T-helper 17 cell (primary cell): ENCODE measurements at regions not wholly inside any gene's neighbourhood (a gene's known extent, or its start where the extent isn't known, plus 50 kb on each side); places are given as distances from the start of the nearest gene placed in this dataset.

Experiments used
- ATAC-seq: fragments of 150-1000 bp; cut with Tn5 transposase; 2 replicates; pipeline ENCODE4 v1.10.0; 2021; ENCODE audit warnings: mild to moderate bottlenecking, moderate library complexity
- DNase-seq, 3 donors: peaks; one replicate each; pipeline versions ENCODE4 v3.0.0 to v3.0.0-alpha.2; 2020 to 2021
- H3K9me3 ChIP-seq: one replicate; pipeline ENCODE4 v1.7.0; 2013; ENCODE audit warnings: low read length, mild to moderate bottlenecking; ENCODE audit not compliant: control insufficient read depth, poor library complexity, severe bottlenecking
- H3K27ac Mint-ChIP-seq: one replicate; pipeline ENCODE4 v1.8.0; 2022; ENCODE audit warnings: mild to moderate bottlenecking, moderate library complexity, mixed read lengths
- H3K27me3 Mint-ChIP-seq: one replicate; pipeline ENCODE4 v1.8.0; 2022; ENCODE audit warnings: mixed read lengths
- H3K36me3 Mint-ChIP-seq: one replicate; pipeline ENCODE4 v1.8.0; 2022; ENCODE audit warnings: low read depth, mixed read lengths
- H3K4me1 Mint-ChIP-seq: one replicate; pipeline ENCODE4 v1.8.0; 2022; ENCODE audit warnings: mild to moderate bottlenecking, mixed read lengths
- H3K4me3 Mint-ChIP-seq: one replicate; pipeline ENCODE4 v1.8.0; 2022; ENCODE audit warnings: mild to moderate bottlenecking, moderate library complexity, mixed read lengths

DNA sequence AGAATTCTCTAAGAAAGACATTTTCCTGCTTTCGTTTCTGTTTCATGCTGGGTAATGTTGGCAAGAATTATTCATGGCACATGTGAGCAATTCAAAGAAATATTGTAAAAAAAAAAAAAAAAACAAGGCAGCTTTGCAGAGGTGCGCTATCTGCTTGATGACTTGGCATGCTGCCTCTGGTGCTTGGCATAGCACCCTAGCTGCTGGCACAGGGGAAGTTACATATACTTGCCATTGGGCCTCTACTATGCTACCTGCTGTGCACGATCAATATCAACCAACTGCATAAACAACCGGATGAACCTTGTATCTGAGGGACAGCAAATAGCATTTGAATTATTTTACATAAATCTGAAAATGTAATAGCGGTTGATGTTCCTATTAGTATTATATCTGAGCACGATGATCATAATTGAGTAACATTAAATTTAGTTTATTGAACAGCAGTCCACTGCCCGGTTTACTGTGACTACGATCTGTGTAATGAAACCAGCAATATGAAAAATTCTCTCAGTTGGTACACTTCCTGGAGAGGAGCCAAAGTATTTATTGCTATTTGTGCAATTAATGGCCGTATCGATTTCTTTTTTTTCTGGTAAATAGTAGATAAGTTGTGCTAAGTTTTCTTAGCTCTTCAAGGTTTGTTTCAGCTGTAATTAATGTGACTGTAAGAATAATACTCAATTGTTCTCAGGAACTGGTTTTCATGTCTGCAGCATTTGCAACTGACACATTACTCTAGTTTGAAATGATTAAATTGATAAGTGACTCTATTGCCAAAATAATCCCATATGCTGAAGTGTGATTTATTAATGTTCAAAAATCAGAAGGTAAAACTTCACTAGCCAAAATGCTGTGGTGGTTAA is 717.3 kb downstream of the DACH1 start:
- H3K9me3 ChIP-seq: no peaks in the 10 kb centered on the region
- H3K27ac Mint-ChIP-seq: no peak overlapping the region
- H3K4me3 Mint-ChIP-seq: no peak overlapping the region
- no peaks in the 10 kb centered on the region for H3K27me3 Mint-ChIP-seq
- H3K36me3 Mint-ChIP-seq: no peaks in the 10 kb centered on the region
- no peaks in the 10 kb centered on the region for H3K4me1 Mint-ChIP-seq
- ATAC-seq (no peak), DNase-seq (no peak)

DNA sequence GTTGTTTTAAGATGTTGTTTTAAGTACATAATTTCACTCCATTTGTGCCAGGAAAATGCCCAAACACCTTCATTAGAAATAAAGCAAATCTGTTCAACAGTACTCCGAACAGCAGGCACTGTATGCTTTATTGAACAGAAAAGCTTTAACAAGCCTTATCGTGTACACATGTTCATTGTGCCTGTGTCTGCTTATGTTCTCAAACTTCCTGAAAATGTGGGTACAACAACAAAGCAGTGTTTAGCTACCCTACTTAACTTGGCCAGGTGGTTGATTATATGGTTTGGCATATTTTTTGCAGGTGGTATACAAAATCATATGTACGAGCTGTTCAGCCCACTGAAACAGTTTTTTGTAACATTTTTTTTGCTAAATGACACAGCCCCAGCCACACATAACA is 718.0 kb downstream of the DACH1 start:
- H3K4me3 Mint-ChIP-seq: no peak overlapping the region
- H3K9me3 ChIP-seq: no peaks in the 10 kb centered on the region
- H3K27ac Mint-ChIP-seq: no peak overlapping the region
- no peaks in the 10 kb centered on the region for H3K4me1 Mint-ChIP-seq
- DNase-seq: no peak
- no peaks in the 10 kb centered on the region for H3K36me3 Mint-ChIP-seq
- ATAC-seq: no peak
- no peaks in the 10 kb centered on the region for H3K27me3 Mint-ChIP-seq

DNA sequence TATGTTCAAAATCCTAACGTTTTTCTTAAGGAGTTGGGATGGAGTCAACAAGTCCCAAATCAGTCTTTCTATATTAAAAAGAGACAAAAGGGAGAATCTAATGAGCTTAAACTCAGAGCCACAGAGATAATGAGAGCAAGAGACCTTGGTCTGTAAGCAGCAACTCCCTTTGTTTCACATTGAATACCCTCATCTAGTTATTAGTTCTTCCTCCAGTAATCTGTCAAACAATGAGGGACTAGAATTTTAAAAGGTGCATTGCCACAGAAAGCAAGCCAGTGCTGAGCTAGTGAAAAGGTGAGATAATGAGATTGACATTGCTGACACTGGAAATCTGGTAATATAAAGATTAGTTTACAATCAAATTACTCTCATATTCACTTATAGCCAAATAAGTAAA is 718.6 kb downstream of the DACH1 start:
- no peaks in the 10 kb centered on the region for H3K9me3 ChIP-seq
- DNase-seq: no peak
- no peak for ATAC-seq
- Mint-ChIP-seq H3K27ac (no peak overlapping the region), H3K4me3 (no peak overlapping the region), H3K27me3 (no peaks in the 10 kb centered on the region), H3K4me1 (no peaks in the 10 kb centered on the region), H3K36me3 (no peaks in the 10 kb centered on the region)

DNA sequence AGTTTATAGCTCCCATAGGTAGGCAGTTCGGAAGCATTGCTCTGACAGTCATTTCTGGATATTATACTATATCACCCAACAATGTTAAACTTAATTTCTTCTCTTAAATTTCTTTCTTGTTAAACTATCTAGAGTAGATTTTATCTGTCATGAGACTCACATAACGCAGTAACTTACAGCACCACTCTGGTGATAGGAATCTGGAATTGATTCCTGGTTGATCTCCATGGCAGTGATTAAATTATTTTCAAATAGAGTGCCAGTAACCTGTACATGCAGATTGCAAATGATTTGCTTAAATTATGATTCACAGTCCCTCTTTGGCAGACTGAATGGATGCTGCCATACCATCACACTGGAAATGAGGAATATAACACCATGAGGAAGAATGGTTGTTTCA is 722.1 kb downstream of the DACH1 start:
- no peak for DNase-seq
- Mint-ChIP-seq H3K4me3 (no peak overlapping the region), H3K36me3 (no peaks in the 10 kb centered on the region), H3K27me3 (no peaks in the 10 kb centered on the region), H3K27ac (no peak overlapping the region), H3K4me1 (no peaks in the 10 kb centered on the region)
- no peaks in the 10 kb centered on the region for H3K9me3 ChIP-seq
- ATAC-seq: no peak

DNA sequence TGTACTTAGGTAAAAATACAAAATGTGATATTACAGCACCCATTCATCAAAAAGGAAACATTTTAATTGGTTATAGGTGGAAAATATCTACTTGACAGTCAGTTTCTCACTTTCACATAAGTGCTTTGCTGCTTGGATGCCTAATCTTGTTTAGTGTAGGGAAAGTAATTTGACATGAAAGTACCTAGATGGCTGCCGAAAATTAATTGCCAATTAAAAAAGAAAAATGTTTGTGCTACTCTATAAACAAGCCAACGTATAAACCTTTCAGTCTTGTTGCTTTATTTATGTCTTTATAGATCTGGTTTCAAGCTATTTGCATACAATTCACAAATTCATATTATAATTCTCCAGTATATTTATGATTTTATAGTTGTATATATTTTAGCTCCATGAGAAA is 729.9 kb downstream of the DACH1 start:
- H3K9me3 ChIP-seq: no peaks in the 10 kb centered on the region
- Mint-ChIP-seq H3K27ac (no peak overlapping the region), H3K36me3 (no peaks in the 10 kb centered on the region), H3K4me3 (no peak overlapping the region), H3K4me1 (no peaks in the 10 kb centered on the region), H3K27me3 (no peaks in the 10 kb centered on the region)
- no peak for DNase-seq
- ATAC-seq: no peak

DNA sequence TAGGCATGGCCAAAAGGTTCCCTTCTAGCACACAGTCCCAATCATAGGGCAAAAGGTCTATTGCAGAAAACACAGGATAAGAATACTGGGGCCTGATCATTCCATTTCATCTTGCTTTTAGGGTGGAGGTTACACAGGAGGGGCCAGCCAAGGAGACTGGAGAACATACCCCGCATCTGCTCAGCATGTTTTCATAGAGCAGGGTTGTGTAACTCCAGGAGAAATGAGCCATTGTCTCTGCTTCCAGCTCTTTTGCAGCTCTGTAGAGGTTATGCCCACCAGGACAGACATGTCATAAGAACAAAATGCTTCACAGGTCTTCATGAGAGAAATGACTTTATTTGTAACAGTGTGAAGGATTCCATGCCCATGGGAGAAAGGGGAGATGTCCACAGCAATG is 742.8 kb downstream of the DACH1 start:
- Mint-ChIP-seq H3K4me3 (no peak overlapping the region), H3K27ac (no peak overlapping the region), H3K36me3 (no peaks in the 10 kb centered on the region), H3K27me3 (no peaks in the 10 kb centered on the region), H3K4me1 (no peaks in the 10 kb centered on the region)
- DNase-seq (no peak), ATAC-seq (no peak)
- no peaks in the 10 kb centered on the region for H3K9me3 ChIP-seq

DNA sequence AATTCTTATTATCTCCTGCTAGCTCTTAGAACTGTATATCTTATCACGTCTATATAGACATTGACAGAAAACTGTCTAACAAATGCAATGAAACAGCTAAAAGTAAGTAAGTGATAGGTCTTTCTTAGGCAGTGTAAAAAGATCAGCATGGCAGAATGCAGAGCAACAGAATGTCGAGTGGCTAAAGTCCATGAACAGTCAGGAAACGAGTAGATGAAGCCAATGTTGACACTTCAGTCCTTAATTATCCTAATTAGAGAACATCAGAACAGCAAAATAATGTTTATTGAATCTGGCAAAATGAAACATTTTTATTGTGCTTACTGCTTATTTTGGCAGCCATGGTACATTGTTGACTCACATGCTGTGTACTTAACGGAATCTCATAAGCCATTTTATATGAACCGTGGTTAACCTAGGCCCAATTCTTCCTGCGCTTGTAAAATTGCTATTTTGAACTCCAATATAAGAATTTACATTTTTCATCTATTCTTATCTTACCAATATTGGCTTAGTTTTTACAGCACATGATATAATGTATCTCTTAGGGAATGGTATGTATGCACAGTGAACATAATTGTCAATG is 748.1 kb downstream of the DACH1 start:
- H3K27me3 Mint-ChIP-seq: no peaks in the 10 kb centered on the region
- H3K27ac Mint-ChIP-seq: no peak overlapping the region
- no peaks in the 10 kb centered on the region for H3K4me1 Mint-ChIP-seq
- DNase-seq: no peak
- ATAC-seq: no peak
- H3K36me3 Mint-ChIP-seq: no peaks in the 10 kb centered on the region
- no peaks in the 10 kb centered on the region for H3K9me3 ChIP-seq
- no peak overlapping the region for H3K4me3 Mint-ChIP-seq

DNA sequence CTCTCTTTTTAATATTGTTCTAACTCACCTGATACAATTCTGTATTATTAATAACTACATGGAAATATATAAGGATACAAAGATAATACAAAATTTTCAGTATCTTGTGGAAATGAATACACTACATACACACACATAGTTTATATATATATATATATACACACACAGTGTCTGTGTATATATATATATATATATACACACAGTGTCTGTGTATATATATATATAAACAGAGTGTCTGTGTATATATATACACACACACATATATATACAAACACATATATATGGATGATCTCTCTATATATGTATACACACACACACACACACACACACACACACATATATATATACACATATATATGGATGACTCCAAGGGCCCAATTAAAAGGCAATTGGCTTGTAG is 749.1 kb downstream of the DACH1 start:
- Mint-ChIP-seq H3K4me1 (no peaks in the 10 kb centered on the region), H3K27me3 (no peaks in the 10 kb centered on the region), H3K36me3 (no peaks in the 10 kb centered on the region), H3K4me3 (no peak overlapping the region), H3K27ac (no peak overlapping the region)
- no peak for ATAC-seq
- no peak for DNase-seq
- H3K9me3 ChIP-seq: no peaks in the 10 kb centered on the region

DNA sequence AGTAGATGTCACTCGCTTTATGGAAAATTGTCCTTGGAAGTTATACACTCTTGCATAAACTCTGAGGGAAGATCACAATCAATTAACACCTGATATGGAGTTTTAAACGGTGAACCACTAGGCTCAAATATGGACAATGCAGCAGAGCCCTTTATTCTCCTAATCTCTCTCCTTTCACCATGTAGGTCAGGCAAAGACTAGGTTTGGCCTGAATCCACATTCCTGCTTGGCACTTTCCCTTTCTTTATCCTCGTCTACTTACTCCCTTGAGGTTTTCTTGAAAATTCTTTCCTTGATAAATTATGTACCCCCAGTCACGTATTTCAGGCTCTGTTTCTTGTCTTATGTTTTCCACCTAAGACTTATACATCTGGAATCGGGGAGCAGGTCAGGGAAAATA is 751.7 kb downstream of the DACH1 start:
- ATAC-seq: no peak
- H3K4me1 Mint-ChIP-seq: no peaks in the 10 kb centered on the region

DNA sequence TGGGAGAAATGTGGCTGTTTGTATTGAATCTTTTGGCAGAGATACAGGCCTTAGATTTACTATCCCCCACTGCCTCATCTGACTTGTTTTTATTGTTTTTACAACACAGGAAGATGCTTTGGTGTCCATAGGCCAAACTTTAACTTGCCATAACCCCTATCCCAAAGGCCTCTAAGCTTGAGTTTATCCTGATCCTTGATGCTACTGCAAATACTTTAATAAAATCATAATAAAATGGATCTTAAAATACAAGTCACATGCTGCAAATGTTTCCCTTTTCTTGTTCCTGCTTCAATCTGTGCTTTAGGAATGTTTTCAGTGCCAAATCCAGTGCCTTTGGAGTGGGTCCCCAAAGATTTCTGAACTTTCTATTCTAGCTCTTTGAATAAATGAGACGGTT is 770.6 kb downstream of the DACH1 start:
- no peaks in the 10 kb centered on the region for H3K36me3 Mint-ChIP-seq
- no peak for DNase-seq
- H3K27me3 Mint-ChIP-seq: no peaks in the 10 kb centered on the region
- ATAC-seq: no peak
- H3K9me3 ChIP-seq: no peaks in the 10 kb centered on the region
- no peak overlapping the region for H3K4me3 Mint-ChIP-seq
- H3K4me1 Mint-ChIP-seq: no peaks in the 10 kb centered on the region
- H3K27ac Mint-ChIP-seq: no peak overlapping the region

More for the DNA sequence above, 751.7 kb downstream of the DACH1 start:
- no peak for DNase-seq
- H3K27me3 Mint-ChIP-seq: no peaks in the 10 kb centered on the region
- no peaks in the 10 kb centered on the region for H3K9me3 ChIP-seq
- H3K36me3 Mint-ChIP-seq: no peaks in the 10 kb centered on the region
- no peak overlapping the region for H3K27ac Mint-ChIP-seq
- H3K4me3 Mint-ChIP-seq: no peak overlapping the region

DNA sequence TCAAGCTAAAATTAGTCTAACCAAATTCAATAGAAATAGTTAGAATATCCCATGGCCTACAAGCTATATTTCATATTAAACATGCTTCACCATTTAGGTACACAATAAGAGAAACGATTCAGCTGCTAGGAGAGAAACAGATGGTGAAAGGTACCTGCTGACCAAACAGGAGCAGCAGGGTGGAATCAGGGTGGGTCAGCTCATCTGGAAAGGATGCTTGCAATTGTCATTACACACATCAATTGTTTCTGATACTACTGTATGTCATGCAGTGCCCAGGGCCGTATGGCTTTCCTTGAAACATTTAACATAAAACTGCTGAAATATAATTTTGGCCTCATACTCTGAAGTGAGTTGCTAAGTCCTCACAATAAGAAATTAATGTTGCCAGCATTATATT is 776.0 kb downstream of the DACH1 start:
- no peak overlapping the region for H3K27ac Mint-ChIP-seq
- DNase-seq (no peak), ATAC-seq (no peak)
- H3K36me3 Mint-ChIP-seq: no peaks in the 10 kb centered on the region
- H3K27me3 Mint-ChIP-seq: no peaks in the 10 kb centered on the region
- no peak overlapping the region for H3K4me3 Mint-ChIP-seq
- no peaks in the 10 kb centered on the region for H3K9me3 ChIP-seq
- H3K4me1 Mint-ChIP-seq: no peaks in the 10 kb centered on the region

DNA sequence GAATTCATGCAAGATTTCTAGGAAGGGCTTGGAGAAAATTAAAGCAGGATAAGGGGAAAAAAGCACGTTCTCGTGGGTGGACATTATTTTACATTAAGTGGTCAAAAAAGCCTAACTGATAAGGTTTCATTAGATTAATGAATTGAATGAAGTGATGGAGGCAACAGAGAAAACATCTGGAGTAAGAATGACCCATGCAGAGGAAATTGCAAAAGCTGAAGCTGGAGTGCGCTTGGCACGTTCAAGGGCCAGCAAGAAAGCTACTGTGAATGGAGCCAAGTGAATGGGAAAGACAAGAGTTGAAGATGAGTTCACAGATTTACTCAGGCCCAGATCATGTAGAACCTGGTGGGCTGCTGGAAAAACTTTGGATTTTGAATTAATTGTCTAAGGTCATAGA is 777.9 kb downstream of the DACH1 start:
- no peak for DNase-seq
- no peaks in the 10 kb centered on the region for H3K9me3 ChIP-seq

DNA sequence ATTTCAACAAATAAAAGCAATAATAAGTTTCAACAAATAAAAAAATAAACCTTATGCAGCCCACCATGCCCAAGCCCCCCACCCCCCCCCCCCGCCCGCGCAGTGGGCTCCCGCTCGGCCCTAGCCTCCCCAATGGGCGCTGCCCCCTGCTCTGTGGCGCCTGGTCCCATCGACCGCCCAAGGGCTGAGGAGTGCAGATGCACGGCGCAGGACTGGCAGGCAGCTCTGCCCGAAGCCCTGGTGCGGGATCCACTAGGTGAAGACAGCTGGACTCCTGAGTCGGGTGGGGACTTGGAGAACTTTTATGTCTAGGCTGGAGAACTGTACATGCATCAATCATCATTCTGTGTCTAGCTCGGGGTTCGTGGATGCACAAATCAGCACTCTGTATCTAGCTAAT is 779.6 kb downstream of the DACH1 start:
- H3K9me3 ChIP-seq: no peaks in the 10 kb centered on the region
- ATAC-seq (no peak), DNase-seq (no peak)
- Mint-ChIP-seq H3K4me3 (no peak overlapping the region), H3K27ac (no peak overlapping the region), H3K4me1 (no peaks in the 10 kb centered on the region), H3K36me3 (no peaks in the 10 kb centered on the region), H3K27me3 (no peaks in the 10 kb centered on the region)

More for the DNA sequence above, 777.9 kb downstream of the DACH1 start:
- Mint-ChIP-seq H3K4me1 (no peaks in the 10 kb centered on the region), H3K27ac (no peak overlapping the region), H3K4me3 (no peak overlapping the region), H3K36me3 (no peaks in the 10 kb centered on the region), H3K27me3 (no peaks in the 10 kb centered on the region)
- no peak for ATAC-seq

DNA sequence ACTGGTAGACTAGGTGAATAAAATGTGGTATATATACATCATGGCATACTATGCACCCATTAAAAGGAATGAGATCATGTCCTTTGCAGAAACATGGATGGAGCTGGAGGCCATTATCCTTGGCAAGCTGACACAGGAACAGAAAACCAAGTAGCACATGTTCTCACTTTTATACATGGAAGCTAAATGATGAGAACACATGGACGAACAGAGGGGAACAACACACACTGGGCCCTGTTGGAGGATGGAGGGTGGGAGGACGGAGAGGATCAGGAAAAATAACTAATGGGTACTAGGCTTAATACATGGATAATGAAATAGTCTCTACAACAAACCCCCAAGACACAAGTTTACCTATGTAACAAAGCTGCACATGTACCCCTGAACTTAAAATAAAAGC is 780.0 kb downstream of the DACH1 start:
- Mint-ChIP-seq H3K4me3 (no peak overlapping the region), H3K4me1 (no peaks in the 10 kb centered on the region), H3K27ac (no peak overlapping the region), H3K27me3 (no peaks in the 10 kb centered on the region), H3K36me3 (no peaks in the 10 kb centered on the region)
- no peaks in the 10 kb centered on the region for H3K9me3 ChIP-seq
- ATAC-seq (no peak), DNase-seq (no peak)
